ENCODE measurements at regions not wholly inside any gene's neighbourhood (a gene's known extent, or its start where the extent isn't known, plus 50 kb on each side); places are given as distances from the start of the nearest gene placed in this dataset.

GRCh38 chr2:101624706-101625332 is 72.7 kb upstream of the MAP4K4 start:
- ATAC-seq, result no peak
- TF ChIP-seq POLR2A (IDR thresholded peaks at IDR 0.05) (no peak), CTCF (IDR thresholded peaks at IDR 0.05) (no peak)
- DNase-seq, result no peak
- intact Hi-C loops (cut with DNase I), result no loop called here
- Histone ChIP-seq H3K27me3 (no peaks in the 10 kb centered on the region), H3K27ac (no peak overlapping the region), H3K4me1 (no peaks in the 10 kb centered on the region), H3K4me3 (no peak overlapping the region), H3K36me3 (replicated peaks in 1 of 2; ENCODE audit: insufficient read depth in 1 of 2, low read depth in 2 of 2) (no peaks in the 10 kb centered on the region), H3K9me3 (no peaks in the 10 kb centered on the region)
- WGBS, 2 donors, result 86% methylated on average over 13 to 14 of the region's 14 CpGs

DNA sequence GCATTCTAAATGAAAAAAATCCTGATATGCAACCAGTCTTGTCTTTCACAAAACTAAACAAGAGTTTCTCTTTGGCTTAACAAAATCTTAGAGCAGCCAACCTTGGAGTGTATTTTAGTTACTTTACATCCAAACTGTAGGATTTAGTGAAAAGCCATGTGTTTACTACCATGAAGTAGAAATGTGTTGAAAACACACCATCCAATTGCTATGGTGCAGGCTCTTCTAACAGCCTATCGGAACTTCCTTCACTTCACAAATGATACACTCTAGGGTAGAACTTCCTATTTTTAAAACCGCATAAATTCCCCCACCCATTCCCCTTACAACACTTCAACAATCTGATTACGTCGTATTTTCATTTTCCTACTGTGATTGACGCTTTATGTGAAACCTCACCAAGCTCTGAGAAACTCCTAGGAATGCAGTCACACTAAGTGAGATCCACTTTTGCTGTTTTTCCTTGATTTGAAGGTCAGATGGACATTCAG is 74.4 kb upstream of the MAP4K4 start:
- no peak for DNase-seq
- no peaks in the 10 kb centered on the region for H3K9me3 ChIP-seq
- no peaks in the 10 kb centered on the region for H3K27me3 ChIP-seq
- no peaks in the 10 kb centered on the region for H3K4me1 ChIP-seq
- H3K27ac ChIP-seq, result no peak overlapping the region
- no peak for ATAC-seq
- intact Hi-C loops (cut with DNase I), result no loop called here
- H3K36me3 ChIP-seq (replicated peaks in 1 of 2; ENCODE audit: insufficient read depth in 1 of 2, low read depth in 2 of 2), result no peaks in the 10 kb centered on the region
- TF ChIP-seq CTCF (IDR thresholded peaks at IDR 0.05) (no peak), POLR2A (IDR thresholded peaks at IDR 0.05) (no peak)
- H3K4me3 ChIP-seq, result no peak overlapping the region
- 78 to 85% methylated on average over 5 of the region's 5 CpGs for WGBS, 2 donors

DNA sequence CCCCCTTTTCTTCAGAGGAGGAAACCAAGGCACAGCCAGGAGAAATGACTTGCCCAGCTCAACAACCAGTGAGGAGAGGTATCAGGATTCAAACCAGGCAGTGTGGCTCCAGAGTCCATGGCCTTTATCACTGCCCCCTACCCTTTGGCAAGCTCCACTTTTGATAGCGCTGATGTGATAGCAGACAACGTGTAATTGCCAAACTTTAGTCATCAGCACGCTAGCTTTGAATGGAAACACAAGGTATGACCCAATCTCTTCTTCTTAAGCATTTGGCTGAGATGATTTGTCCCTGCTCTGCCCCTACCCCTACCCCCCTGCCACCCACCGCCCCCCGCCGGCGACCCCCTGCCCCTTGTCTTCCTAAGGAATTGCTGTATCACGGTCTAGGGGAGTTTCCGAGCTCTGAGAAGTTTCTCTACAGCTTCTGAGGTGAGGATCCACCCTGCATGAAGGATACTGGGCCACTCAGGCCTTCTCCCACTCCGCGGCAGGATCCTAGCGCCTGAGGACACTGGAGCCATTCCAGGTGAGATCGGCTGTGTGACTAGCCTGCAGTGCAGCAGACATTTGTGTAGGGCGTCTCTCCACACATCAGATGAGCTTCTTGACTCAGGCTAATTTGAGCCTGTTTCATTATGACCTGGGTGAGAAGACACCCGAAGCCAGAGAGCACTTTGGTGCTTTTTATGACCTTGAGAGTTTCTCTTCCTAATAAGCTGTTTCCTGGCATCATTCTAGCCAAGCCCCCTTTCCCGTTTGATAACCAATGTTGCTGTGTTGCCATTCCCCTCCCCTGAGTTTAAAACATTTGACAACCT is 75.1 kb upstream of the MAP4K4 start:
- intact Hi-C loops (cut with DNase I), result no loop called here
- Histone ChIP-seq H3K36me3 (replicated peaks in 1 of 2; ENCODE audit: insufficient read depth in 1 of 2, low read depth in 2 of 2) (no peaks in the 10 kb centered on the region), H3K27ac (no peak overlapping the region), H3K27me3 (no peaks in the 10 kb centered on the region), H3K4me1 (no peaks in the 10 kb centered on the region), H3K9me3 (no peaks in the 10 kb centered on the region), H3K4me3 (no peak overlapping the region)
- ATAC-seq (no peak), DNase-seq (no peak)
- no peak for TF ChIP-seq CTCF (IDR thresholded peaks at IDR 0.05)
- no peak for TF ChIP-seq POLR2A (IDR thresholded peaks at IDR 0.05)
- WGBS, 2 donors, result 62 to 73% methylated on average over 15 to 16 of the region's 16 CpGs

GRCh38 chr2:101619191-101619591 is 78.3 kb upstream of the MAP4K4 start:
- DNase-seq (peak in 3 of 4 donors; percentile 17 to 68 (median 23)), ATAC-seq (no peak)
- Histone ChIP-seq H3K27me3 (no peaks in the 10 kb centered on the region), H3K4me1 (peaks cover 5% of the 10 kb centered on the region), H3K4me3 (no peak overlapping the region), H3K9me3 (no peaks in the 10 kb centered on the region), H3K27ac (no peak overlapping the region), H3K36me3 (replicated peaks in 1 of 2; ENCODE audit: insufficient read depth in 1 of 2, low read depth in 2 of 2) (no peaks in the 10 kb centered on the region)
- WGBS, 2 donors, result 49 to 54% methylated on average over 10 of the region's 10 CpGs
- TF ChIP-seq CTCF (IDR thresholded peaks at IDR 0.05) (no peak), POLR2A (IDR thresholded peaks at IDR 0.05) (no peak)
- intact Hi-C loops (cut with DNase I), result no loop called here
